HG02610 (cell line): ENCODE measurements at regions not wholly inside any gene's neighbourhood (a gene's known extent, or its start where the extent isn't known, plus 50 kb on each side); places are given as distances from the start of the nearest gene placed in this dataset.

Source experiments
- ATAC-seq: cut with Tn5 transposase; IDR thresholded peaks from one replicate; pipeline ENCODE4 v1.9.1; 2021; ENCODE audit warnings: mild to moderate bottlenecking, moderate library complexity; ENCODE audit not compliant: unreplicated experiment

- ATAC-seq, result no peak
Observed at GRCh38 chr13:71090990-71091389, 776.0 kb downstream of the DACH1 start.

GRCh38 chr13:71089056-71089455 lies 777.9 kb downstream of the DACH1 start:
- no peak for ATAC-seq

GRCh38 chr13:71087432-71087831 lies 779.6 kb downstream of the DACH1 start:
- ATAC-seq, result no peak

GRCh38 chr13:71087006-71087405 lies 780.0 kb downstream of the DACH1 start:
- no peak for ATAC-seq

- ATAC-seq, result no peak
Observed at GRCh38 chr13:71082631-71083030, 784.4 kb downstream of the DACH1 start.

GRCh38 chr13:71079638-71080037 lies 787.4 kb downstream of the DACH1 start:
- no peak for ATAC-seq

- no peak for ATAC-seq
Observed at GRCh38 chr13:71068041-71068440, 799.0 kb downstream of the DACH1 start.

GRCh38 chr13:71067165-71067815 lies 799.7 kb downstream of the DACH1 start:
- no peak for ATAC-seq

GRCh38 chr13:71056581-71056980 lies 810.4 kb downstream of the DACH1 start:
- no peak for ATAC-seq

GRCh38 chr13:71055644-71056043 lies 811.4 kb downstream of the DACH1 start:
- ATAC-seq, result peak; percentile 46

- ATAC-seq, result no peak
Observed at GRCh38 chr13:71055047-71055446, 812.0 kb downstream of the DACH1 start.

GRCh38 chr13:71054358-71054757 lies 812.6 kb downstream of the DACH1 start:
- peak; percentile 81 for ATAC-seq

GRCh38 chr13:71051573-71051972 lies 815.4 kb downstream of the DACH1 start:
- ATAC-seq, result no peak

- no peak for ATAC-seq
Observed at GRCh38 chr13:71046360-71047079, 820.5 kb downstream of the DACH1 start.

- ATAC-seq, result no peak
Observed at GRCh38 chr13:71045101-71045500, 821.9 kb downstream of the DACH1 start.

- ATAC-seq, result no peak
Observed at GRCh38 chr13:71039440-71039839, 827.6 kb downstream of the DACH1 start.

GRCh38 chr13:71034018-71034417 lies 833.0 kb downstream of the DACH1 start:
- no peak for ATAC-seq

GRCh38 chr13:71033026-71033425 lies 834.0 kb downstream of the DACH1 start:
- no peak for ATAC-seq

- ATAC-seq, result no peak
Observed at GRCh38 chr13:71030784-71031183, 836.2 kb downstream of the DACH1 start.

GRCh38 chr13:71028884-71029283 lies 838.1 kb downstream of the DACH1 start:
- ATAC-seq, result no peak

GRCh38 chr13:71021825-71022422 lies 845.1 kb downstream of the DACH1 start:
- peak; percentile 52 for ATAC-seq

- ATAC-seq, result no peak
Observed at GRCh38 chr13:71018995-71019394, 848.0 kb downstream of the DACH1 start.
